ENCODE measurements at regions not wholly inside any gene's neighbourhood (a gene's known extent, or its start where the extent isn't known, plus 50 kb on each side); places are given as distances from the start of the nearest gene placed in this dataset.

GRCh38 chr11:70537576-70538571 is 139.5 kb downstream of the CTTN start:
- no peak for DNase-seq

- DNase-seq = no peak
Measured at GRCh38 chr11:70538641-70539359, 140.5 kb downstream of the CTTN start.

- no peak for DNase-seq
Measured at GRCh38 chr11:70539360-70540095, 141.2 kb downstream of the CTTN start.

- DNase-seq = no peak
Measured at GRCh38 chr11:70540196-70540595, 141.9 kb downstream of the CTTN start.

GRCh38 chr11:70541176-70541575 is 142.8 kb downstream of the CTTN start:
- no peak for DNase-seq

- no peak for DNase-seq
Measured at GRCh38 chr11:70541699-70542098, 143.4 kb downstream of the CTTN start.

- DNase-seq = no peak
Measured at GRCh38 chr11:70542406-70542805, 144.1 kb downstream of the CTTN start.

- no peak for DNase-seq
Measured at GRCh38 chr11:70542811-70543210, 144.5 kb downstream of the CTTN start.

GRCh38 chr11:70543611-70544010 is 145.3 kb downstream of the CTTN start:
- no peak for DNase-seq

GRCh38 chr11:70544067-70544773 is 145.9 kb downstream of the CTTN start:
- DNase-seq = no peak

GRCh38 chr11:70544774-70545609 is 146.7 kb downstream of the CTTN start:
- no peak for DNase-seq

GRCh38 chr11:70545610-70545912 is 147.2 kb downstream of the CTTN start:
- no peak for DNase-seq

- DNase-seq = no peak
Measured at GRCh38 chr11:70546191-70546940, 148.0 kb downstream of the CTTN start.

- DNase-seq = no peak
Measured at GRCh38 chr11:70547386-70547785, 149.1 kb downstream of the CTTN start.

GRCh38 chr11:70547821-70548670 is 149.7 kb downstream of the CTTN start:
- DNase-seq = no peak

GRCh38 chr11:70548976-70549375 is 150.6 kb downstream of the CTTN start:
- DNase-seq = no peak

GRCh38 chr11:70549386-70549785 is 151.1 kb downstream of the CTTN start:
- DNase-seq = no peak

GRCh38 chr11:70549796-70550195 is 151.5 kb downstream of the CTTN start:
- no peak for DNase-seq

GRCh38 chr11:70550456-70551195 is 152.3 kb downstream of the CTTN start:
- no peak for DNase-seq

All from bone marrow (tissue), 2 donors.